WTC11 (cell line): ENCODE measurements at regions not wholly inside any gene's neighbourhood (a gene's known extent, or its start where the extent isn't known, plus 50 kb on each side); places are given as distances from the start of the nearest gene placed in this dataset.

Source experiments
- ATAC-seq: fragments of 200-7000 bp; cut with Tn5 transposase; 2 replicates; pipeline ENCODE4 v1.10.0; 2021; ENCODE audit warnings: mild to moderate bottlenecking, moderate library complexity
- CTCF ChIA-PET: fragments of 300-600 bp; sonication (Branson Sonifier 250); formaldehyde crosslinking; loops from one replicate; lab custom pipeline; 2021; ENCODE audit warnings: antibody characterized with exemption; lab: Charles Lee
- POLR2A ChIA-PET: fragments of 350-600 bp; sonication (Branson Sonifier 250); formaldehyde crosslinking; loops from one replicate; lab custom pipeline; 2021; ENCODE audit warnings: antibody characterized with exemption; lab: Charles Lee
- DNase-seq: peaks from one replicate; pipeline ENCODE4 v3.0.0; 2021; ENCODE audit warnings: low spot score
- H3K27ac Mint-ChIP-seq: 2 replicates; pipeline ENCODE4 v1.8.0; 2021; ENCODE audit warnings: mixed read lengths
- H3K27me3 Mint-ChIP-seq: 2 replicates; pipeline ENCODE4 v1.8.0; 2021; ENCODE audit warnings: low read depth, mild to moderate bottlenecking, moderate library complexity, mixed read lengths
- H3K36me3 Mint-ChIP-seq: 2 replicates; pipeline ENCODE4 v1.8.0; 2021; ENCODE audit warnings: mixed read lengths
- H3K4me1 Mint-ChIP-seq: 2 replicates; pipeline ENCODE4 v1.8.0; 2022; ENCODE audit warnings: mixed read lengths
- H3K4me3 Mint-ChIP-seq: 2 replicates; pipeline ENCODE4 v1.8.0; 2021; ENCODE audit warnings: mild to moderate bottlenecking, moderate library complexity, mixed read lengths
- H3K9me3 Mint-ChIP-seq: 2 replicates; pipeline ENCODE4 v1.8.0; 2021; ENCODE audit warnings: mixed read lengths
- ATF1 ChIP-seq: sonication (generic); formaldehyde crosslinking; IDR thresholded peaks from 2 replicates; pipeline ENCODE4 v1.8.1; 2023; ENCODE audit warnings: mild to moderate bottlenecking, moderate library complexity, missing genetic modification reagents
- ATF2 ChIP-seq: sonication (generic); formaldehyde crosslinking; IDR thresholded peaks from 2 replicates; pipeline ENCODE4 v1.8.1; 2022; ENCODE audit warnings: low read depth, missing genetic modification reagents, borderline replicate concordance
- ATF3 ChIP-seq: sonication (generic); formaldehyde crosslinking; conservative IDR thresholded peaks from 2 replicates; pipeline ENCODE4 v1.8.1; 2022; ENCODE audit warnings: mild to moderate bottlenecking, missing genetic modification reagents
- CTCF ChIP-seq: fragments of 200-600 bp; IDR thresholded peaks from 2 replicates; pipeline ENCODE4 v1.8.0; 2022; ENCODE audit warnings: antibody characterized with exemption
- ELF4 ChIP-seq: sonication (generic); formaldehyde crosslinking; IDR thresholded peaks from 2 replicates; pipeline ENCODE4 v1.8.1; 2022; ENCODE audit warnings: low read depth, mild to moderate bottlenecking, moderate library complexity, missing genetic modification reagents
- ETV6 ChIP-seq: sonication (generic); formaldehyde crosslinking; IDR thresholded peaks from 2 replicates; pipeline ENCODE4 v1.8.1; 2022; ENCODE audit warnings: mild to moderate bottlenecking, missing genetic modification reagents
- FOXK1 ChIP-seq: sonication (generic); formaldehyde crosslinking; IDR thresholded peaks from 2 replicates; pipeline ENCODE4 v1.8.0; 2022; ENCODE audit warnings: mild to moderate bottlenecking, moderate library complexity, missing genetic modification reagents
- FOXP1 ChIP-seq: sonication (generic); formaldehyde crosslinking; IDR thresholded peaks from 2 replicates; pipeline ENCODE4 v1.8.0; 2022; ENCODE audit warnings: missing genetic modification reagents, mild to moderate bottlenecking, moderate library complexity, borderline replicate concordance
- FOXP4 ChIP-seq: sonication (generic); formaldehyde crosslinking; IDR thresholded peaks from 2 replicates; pipeline ENCODE4 v1.8.0; 2022; ENCODE audit warnings: mild to moderate bottlenecking, missing genetic modification reagents
- HMGXB4 ChIP-seq: sonication (generic); formaldehyde crosslinking; IDR thresholded peaks from 2 replicates; pipeline ENCODE4 v1.8.1; 2023; ENCODE audit warnings: mild to moderate bottlenecking, moderate library complexity, missing genetic modification reagents
- IRF1 ChIP-seq: sonication (generic); formaldehyde crosslinking; IDR thresholded peaks from 2 replicates; pipeline ENCODE4 v1.8.0; 2023; ENCODE audit warnings: missing genetic modification reagents
- NFE2L1 ChIP-seq: sonication (generic); formaldehyde crosslinking; IDR thresholded peaks from 2 replicates; pipeline ENCODE4 v1.8.1; 2023; ENCODE audit warnings: missing genetic modification reagents
- NR1H2 ChIP-seq: sonication (generic); formaldehyde crosslinking; IDR thresholded peaks from 2 replicates; pipeline ENCODE4 v1.9.0; 2021; ENCODE audit warnings: mild to moderate bottlenecking, moderate library complexity, missing genetic modification reagents
- NR3C1 ChIP-seq: sonication (generic); formaldehyde crosslinking; conservative IDR thresholded peaks from 2 replicates; pipeline ENCODE4 v1.8.1; 2023; ENCODE audit warnings: low read depth, mild to moderate bottlenecking, missing genetic modification reagents
- PRRX2 ChIP-seq: fragments of 250-450 bp; sonication (Bioruptor Pico); IDR thresholded peaks from 2 replicates; pipeline ENCODE4 v1.8.0; 2021; ENCODE audit warnings: mild to moderate bottlenecking
- SMAD3 ChIP-seq: sonication (generic); formaldehyde crosslinking; IDR thresholded peaks from 2 replicates; pipeline ENCODE4 v1.8.0; 2022; ENCODE audit warnings: missing genetic modification reagents, mild to moderate bottlenecking, borderline replicate concordance
- TEAD1 ChIP-seq: sonication (generic); formaldehyde crosslinking; IDR thresholded peaks from 2 replicates; pipeline ENCODE4 v1.8.0; 2022; ENCODE audit warnings: mild to moderate bottlenecking, missing genetic modification reagents
- USF2 ChIP-seq: sonication (generic); formaldehyde crosslinking; IDR thresholded peaks from 2 replicates; pipeline ENCODE4 v1.8.1; 2023; ENCODE audit warnings: mild to moderate bottlenecking, missing genetic modification reagents, moderate library complexity
- ZNF671 ChIP-seq: fragments of 250-450 bp; sonication (Bioruptor Pico); IDR thresholded peaks from 2 replicates; pipeline ENCODE4 v1.8.0; 2021; ENCODE audit warnings: mild to moderate bottlenecking

GRCh38 chr2:184205048-184205596 is 393.2 kb upstream of the ZNF804A start (continued):
- no peak for TF ChIP-seq ELF4 (CRISPR knock-in tag)
- TF ChIP-seq FOXP1 (CRISPR knock-in tag) = no peak
- TF ChIP-seq ETV6 = no peak
- TF ChIP-seq PRRX2 (CRISPR knock-in tag) = no peak
- TF ChIP-seq HMGXB4 (CRISPR knock-in tag) = no peak
- no peak for TF ChIP-seq FOXP4 (CRISPR knock-in tag)
- no peak for TF ChIP-seq NR1H2 (CRISPR knock-in tag)
- no peak for TF ChIP-seq IRF1 (CRISPR knock-in tag)
- no peak for TF ChIP-seq ATF3 (CRISPR knock-in tag)
- no peak for TF ChIP-seq SMAD3

GRCh38 chr2:184206045-184206444 is 392.3 kb upstream of the ZNF804A start:
- ATAC-seq (no peak), DNase-seq (no peak)
- Mint-ChIP-seq H3K27me3 (no peaks in the 10 kb centered on the region), H3K9me3 (no peaks in the 10 kb centered on the region), H3K4me3 (no peak overlapping the region), H3K4me1 (no peaks in the 10 kb centered on the region), H3K36me3 (no peaks in the 10 kb centered on the region), H3K27ac (no peak overlapping the region)
- CTCF ChIA-PET = no interaction called here
- TF ChIP-seq ELF4 (CRISPR knock-in tag) (no peak), NFE2L1 (no peak), USF2 (CRISPR knock-in tag) (no peak), FOXK1 (no peak), CTCF (no peak), TEAD1 (CRISPR knock-in tag) (no peak), ZNF671 (no peak), ATF2 (CRISPR knock-in tag) (no peak), FOXP4 (CRISPR knock-in tag) (no peak), PRRX2 (CRISPR knock-in tag) (no peak), NR3C1 (CRISPR knock-in tag) (no peak), ATF1 (no peak)
- POLR2A ChIA-PET = no interaction called here
